Tibial nerve (tissue), 3 donors: ENCODE measurements at regions not wholly inside any gene's neighbourhood (a gene's known extent, or its start where the extent isn't known, plus 50 kb on each side); places are given as distances from the start of the nearest gene placed in this dataset.

Experiments
- POLR2A ChIP-seq, 2 donors: fragments of 450-650 bp; IDR thresholded peaks; one replicate each; pipeline ENCODE4 v1.6.1; 2017; ENCODE audit warnings: antibody characterized with exemption in 2 of 2, mild to moderate bottlenecking in 2 of 2, moderate library complexity in 2 of 2
- TF ChIP-seq, protein P1 (sequence below), 5 experiments: fragments of 200-600 bp in 3 of 5; fragments of 450-650 bp in 2 of 5; sonication (generic) in 3 of 5; IDR thresholded peaks; one replicate each; pipeline ENCODE4 v1.5.1; 2016 to 2019; ENCODE audit warnings: antibody characterized with exemption in 5 of 5, mild to moderate bottlenecking in 3 of 5, moderate library complexity in 2 of 5

DNA sequence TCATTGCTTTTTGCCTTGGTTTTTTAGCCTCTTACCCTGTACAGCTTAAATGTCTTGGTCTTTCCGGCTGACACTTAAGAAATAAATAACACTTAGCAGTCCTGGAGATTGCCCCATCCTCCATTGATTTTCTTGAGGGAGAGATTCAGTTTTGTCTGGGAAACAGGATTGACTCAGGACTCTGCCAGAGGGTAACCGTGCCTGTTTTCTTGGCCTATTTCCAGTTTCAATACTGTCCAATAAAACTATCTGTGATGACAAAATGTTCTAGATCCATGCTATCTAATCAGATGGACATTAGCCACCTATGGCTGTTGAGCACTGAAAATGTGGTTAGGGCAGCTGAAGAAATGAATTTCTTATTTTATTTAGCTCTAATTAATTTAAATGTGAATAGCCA lies 216.1 kb downstream of the DUSP10 start:
- TF ChIP-seq, protein P1, sequence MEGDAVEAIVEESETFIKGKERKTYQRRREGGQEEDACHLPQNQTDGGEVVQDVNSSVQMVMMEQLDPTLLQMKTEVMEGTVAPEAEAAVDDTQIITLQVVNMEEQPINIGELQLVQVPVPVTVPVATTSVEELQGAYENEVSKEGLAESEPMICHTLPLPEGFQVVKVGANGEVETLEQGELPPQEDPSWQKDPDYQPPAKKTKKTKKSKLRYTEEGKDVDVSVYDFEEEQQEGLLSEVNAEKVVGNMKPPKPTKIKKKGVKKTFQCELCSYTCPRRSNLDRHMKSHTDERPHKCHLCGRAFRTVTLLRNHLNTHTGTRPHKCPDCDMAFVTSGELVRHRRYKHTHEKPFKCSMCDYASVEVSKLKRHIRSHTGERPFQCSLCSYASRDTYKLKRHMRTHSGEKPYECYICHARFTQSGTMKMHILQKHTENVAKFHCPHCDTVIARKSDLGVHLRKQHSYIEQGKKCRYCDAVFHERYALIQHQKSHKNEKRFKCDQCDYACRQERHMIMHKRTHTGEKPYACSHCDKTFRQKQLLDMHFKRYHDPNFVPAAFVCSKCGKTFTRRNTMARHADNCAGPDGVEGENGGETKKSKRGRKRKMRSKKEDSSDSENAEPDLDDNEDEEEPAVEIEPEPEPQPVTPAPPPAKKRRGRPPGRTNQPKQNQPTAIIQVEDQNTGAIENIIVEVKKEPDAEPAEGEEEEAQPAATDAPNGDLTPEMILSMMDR (IDR thresholded peaks at IDR 0.05): no peak
- no peak for TF ChIP-seq POLR2A (IDR thresholded peaks at IDR 0.05)
